A549 (cell line): ENCODE measurements at regions not wholly inside any gene's neighbourhood (a gene's known extent, or its start where the extent isn't known, plus 50 kb on each side); places are given as distances from the start of the nearest gene placed in this dataset.

Experiments used
- ATAC-seq, 2 experiments: fragments of 200-7000 bp in 1 of 2; fragments of >200 bp in 1 of 2; cut with Nextera tagmentation in 1 of 2; cut with Tn5 transposase in 1 of 2; 3 replicates each; pipeline versions ENCODE4 v1.8.0 to v1.9.1; 2018 to 2020; ENCODE audit warnings: mild to moderate bottlenecking in 1 of 2, moderate library complexity in 1 of 2
- CTCF ChIA-PET: fragments of 300-600 bp; sonication (Branson Sonifier 250); formaldehyde crosslinking; extraction: SDS; loops from one replicate; lab custom pipeline; 2021; ENCODE audit warnings: antibody characterized with exemption, inconsistent platforms; lab: Yijun Ruan, JAX
- POLR2A ChIA-PET: fragments of 350-600 bp; formaldehyde crosslinking; extraction: SDS; loops from one replicate; lab custom pipeline; 2021; ENCODE audit warnings: antibody characterized with exemption, inconsistent platforms; lab: Yijun Ruan, JAX
- DNase-seq, 2 experiments: peaks; one replicate each; pipeline versions ENCODE4 v3.0.0 to v3.0.0-alpha.2; 2011 to 2016; ENCODE audit warnings: low read depth in 1 of 2, low spot score in 1 of 2
- FAIRE-seq: peaks from 2 replicates; lab custom pipeline; 2011; peaks lifted over from hg19 to GRCh38; lab: Jason Lieb, UNC
- H3K27ac ChIP-seq, 2 experiments: fragments of >200 bp; sonication (Bioruptor Twin); formaldehyde crosslinking; 3 replicates each; pipeline ENCODE4 v1.5.1; 2016 to 2017
- H3K4me1 ChIP-seq: fragments of >200 bp; sonication (Bioruptor Twin); formaldehyde crosslinking; 3 replicates; pipeline ENCODE4 v1.6.1; 2016
- H3K4me2 ChIP-seq: fragments of >200 bp; sonication (Bioruptor Twin); formaldehyde crosslinking; 3 replicates; pipeline ENCODE4 v1.6.1; 2016
- H3K4me3 ChIP-seq: fragments of >200 bp; sonication (Bioruptor Twin); formaldehyde crosslinking; 3 replicates; pipeline ENCODE4 v1.5.1; 2016
- H3K9me3 ChIP-seq: fragments of >200 bp; sonication (Bioruptor Twin); formaldehyde crosslinking; 3 replicates; pipeline ENCODE4 v1.6.1; 2016
- CBX2 ChIP-seq: fragments of 200-600 bp; sonication (generic); IDR thresholded peaks from 2 replicates; pipeline ENCODE4 v1.6.1; 2016; ENCODE audit warnings: low read depth, mild to moderate bottlenecking, borderline replicate concordance
- CBX8 ChIP-seq: fragments of 200-600 bp; sonication (generic); IDR thresholded peaks from 2 replicates; pipeline ENCODE4 v1.6.1; 2016
- CEBPB ChIP-seq, 2 experiments: fragments of >200 bp in 1 of 2; sonication (Bioruptor Twin) in 1 of 2; formaldehyde crosslinking in 1 of 2; IDR thresholded peaks; 2 replicates each; pipeline ENCODE4 v1.6.1; 2012 to 2016
- CHD2 ChIP-seq: fragments of 150-350 bp; IDR thresholded peaks from 2 replicates; pipeline ENCODE4 v1.6.1; 2014; ENCODE audit warnings: low read length; ENCODE audit not compliant: partially characterized antibody
- E2F6 ChIP-seq: IDR thresholded peaks from 2 replicates; pipeline ENCODE4 v1.6.1; 2012; ENCODE audit warnings: low read depth, borderline replicate concordance
- EP300 ChIP-seq, 2 experiments: fragments of >200 bp; sonication (Bioruptor Twin); formaldehyde crosslinking; IDR thresholded peaks; 2 replicates in 1 of 2; 3 replicates in 1 of 2; pipeline ENCODE4 v1.6.1; 2016 to 2017
- ESRRA ChIP-seq: fragments of 150-350 bp; IDR thresholded peaks from 2 replicates; pipeline ENCODE4 v1.6.1; 2014; ENCODE audit warnings: mild to moderate bottlenecking, low read length, borderline replicate concordance
- FOSL2 ChIP-seq, 2 experiments: fragments of 450-650 bp in 1 of 2; fragments of >200 bp in 1 of 2; sonication (Bioruptor Twin) in 1 of 2; formaldehyde crosslinking; IDR thresholded peaks; 2 replicates each; pipeline versions ENCODE4 v1.5.0 to v1.6.1; 2016 to 2020; ENCODE audit warnings: mild to moderate bottlenecking in 1 of 2, moderate library complexity in 1 of 2
- FOXS1 ChIP-seq: fragments of 250-450 bp; sonication (Bioruptor Pico); IDR thresholded peaks from 2 replicates; pipeline ENCODE4 v1.5.0; 2020; ENCODE audit warnings: mild to moderate bottlenecking, moderate library complexity
- GATA3 ChIP-seq: IDR thresholded peaks from 2 replicates; pipeline ENCODE4 v1.6.1; 2012; ENCODE audit warnings: borderline replicate concordance
- HDAC2 ChIP-seq: fragments of 200-600 bp; sonication (generic); IDR thresholded peaks from 2 replicates; pipeline ENCODE4 v1.6.1; 2016
- HES2 ChIP-seq: fragments of >200 bp; sonication (Bioruptor Twin); formaldehyde crosslinking; IDR thresholded peaks from 2 replicates; pipeline ENCODE4 v1.6.1; 2016
- HOXB5 ChIP-seq: fragments of 250-450 bp; sonication (Bioruptor Pico); IDR thresholded peaks from 2 replicates; pipeline ENCODE4 v1.5.0; 2020; ENCODE audit warnings: mild to moderate bottlenecking, moderate library complexity
- JUN ChIP-seq, 2 experiments: fragments of >200 bp; sonication (Bioruptor Twin); formaldehyde crosslinking; IDR thresholded peaks; 2 replicates in 1 of 2; 3 replicates in 1 of 2; pipeline ENCODE4 v1.6.1; 2016 to 2017
- KDM5A ChIP-seq: fragments of 200-600 bp; sonication (generic); IDR thresholded peaks from 2 replicates; pipeline ENCODE4 v1.6.1; 2016; ENCODE audit warnings: antibody characterized with exemption, mild to moderate bottlenecking
- MAX ChIP-seq: IDR thresholded peaks from 2 replicates; pipeline ENCODE4 v1.6.1; 2012
- MAZ ChIP-seq: fragments of 150-350 bp; IDR thresholded peaks from 2 replicates; pipeline ENCODE4 v1.6.1; 2014; ENCODE audit warnings: antibody characterized with exemption, low read depth, low read length, borderline replicate concordance
- MYC ChIP-seq: IDR thresholded peaks from 2 replicates; pipeline ENCODE4 v1.6.1; 2012; ENCODE audit warnings: mild to moderate bottlenecking, inconsistent platforms, low read length, improper control_type of control experiment, borderline replicate concordance
- NFE2L2 ChIP-seq: fragments of 150-350 bp; conservative IDR thresholded peaks from 2 replicates; pipeline ENCODE4 v1.6.1; 2014; ENCODE audit warnings: low read length
- NR3C1 ChIP-seq: fragments of >200 bp; sonication (Bioruptor Twin); formaldehyde crosslinking; IDR thresholded peaks from 3 replicates; pipeline ENCODE4 v1.6.1; 2017
- PBX3 ChIP-seq: IDR thresholded peaks from 2 replicates; pipeline ENCODE4 v1.6.1; 2012
- POLR2A ChIP-seq: IDR thresholded peaks from 2 replicates; pipeline ENCODE4 v1.6.1; 2012; ENCODE audit warnings: mild to moderate bottlenecking, low read length
- RAD21 ChIP-seq, 2 experiments: fragments of >200 bp in 1 of 2; sonication (Bioruptor Twin) in 1 of 2; formaldehyde crosslinking in 1 of 2; IDR thresholded peaks in 1 of 2; conservative IDR thresholded peaks in 1 of 2; 2 replicates in 1 of 2; 3 replicates in 1 of 2; pipeline ENCODE4 v1.6.1; 2012 to 2018; ENCODE audit warnings: inconsistent platforms in 1 of 2
- RCOR1 ChIP-seq: fragments of 150-350 bp; IDR thresholded peaks from 2 replicates; pipeline ENCODE4 v1.6.1; 2014; ENCODE audit warnings: antibody characterized with exemption, low read length, low read depth
- REST ChIP-seq: fragments of 200-600 bp; sonication (generic); IDR thresholded peaks from 2 replicates; pipeline ENCODE4 v1.6.1; 2016; ENCODE audit warnings: antibody characterized with exemption, mild to moderate bottlenecking, moderate library complexity
- SMC3 ChIP-seq: fragments of >200 bp; sonication (Bioruptor Twin); formaldehyde crosslinking; IDR thresholded peaks from 3 replicates; pipeline ENCODE4 v1.6.1; 2018; ENCODE audit warnings: inconsistent platforms
- TFCP2L1 ChIP-seq: fragments of 250-450 bp; sonication (Bioruptor Pico); IDR thresholded peaks from 2 replicates; pipeline ENCODE4 v1.5.0; 2021; ENCODE audit warnings: mild to moderate bottlenecking
- USF2 ChIP-seq: fragments of 450-650 bp; IDR thresholded peaks from 2 replicates; pipeline ENCODE4 v1.6.1; 2014; ENCODE audit warnings: antibody characterized with exemption
- ZFP36 ChIP-seq: fragments of 450-650 bp; IDR thresholded peaks from 2 replicates; pipeline ENCODE4 v1.6.1; 2014; ENCODE audit warnings: borderline replicate concordance; ENCODE audit not compliant: partially characterized antibody
- ZSCAN20 ChIP-seq: fragments of 250-450 bp; sonication (Bioruptor Pico); IDR thresholded peaks from 2 replicates; pipeline ENCODE4 v1.8.0; 2022; ENCODE audit warnings: mild to moderate bottlenecking, moderate library complexity
- WGBS: methylation state at CpG from one replicate; pipeline ENCODE4 v1.1.6; 2017; ENCODE audit errors: missing lambda C conversion rate; 5-methylcytosine and 5-hydroxymethylcytosine counted together

- Histone ChIP-seq H3K27ac (no peak overlapping the region), H3K4me1 (no peaks in the 10 kb centered on the region), H3K4me2 (no peak overlapping the region), H3K4me3 (no peak overlapping the region), H3K9me3 (no peaks in the 10 kb centered on the region)
- POLR2A ChIA-PET, result no interaction called here
- TF ChIP-seq RCOR1 (no peak), CHD2 (no peak), CEBPB (IDR thresholded peaks at IDR 0.05) (no peak), REST (no peak), MAZ (no peak), FOSL2 (IDR thresholded peaks at IDR 0.05) (no peak), FOSL2 (CRISPR knock-in tag; IDR thresholded peaks at IDR 0.05) (no peak), GATA3 (no peak), MYC (no peak), TFCP2L1 (no peak), POLR2A (no peak), JUN (IDR thresholded peaks at IDR 0.05) (no peak), FOXS1 (no peak), SMC3 (no peak), USF2 (no peak), KDM5A (no peak), CBX2 (no peak), PBX3 (no peak), NFE2L2 (no peak)
- ATAC-seq (no peak), FAIRE-seq (no peak), DNase-seq (no peak)
- CTCF ChIA-PET, result no interaction called here
- WGBS, result 1% methylated on average over 4 of the region's 4 CpGs
These were observed 310.3 kb upstream of the EDNRB start for GRCh38 chr13:78228940-78229339.

GRCh38 chr13:78228211-78228610 is 309.6 kb upstream of the EDNRB start:
- FAIRE-seq (no peak), DNase-seq (no peak), ATAC-seq (no peak)
- WGBS, result 0% methylated on average over 1 of the region's 1 CpG
- ChIA-PET CTCF (no interaction called here), POLR2A (no interaction called here)
- H3K27ac ChIP-seq, result no peak overlapping the region
- H3K9me3 ChIP-seq, result no peaks in the 10 kb centered on the region
- H3K4me3 ChIP-seq, result no peak overlapping the region
- H3K4me1 ChIP-seq, result no peaks in the 10 kb centered on the region
- no peak overlapping the region for H3K4me2 ChIP-seq
- TF ChIP-seq ZFP36, result no peak
- TF ChIP-seq E2F6, result no peak
- no peak for TF ChIP-seq HOXB5
- TF ChIP-seq POLR2A, result no peak
- TF ChIP-seq MAX, result no peak
- TF ChIP-seq CBX8, result no peak
- TF ChIP-seq HES2, result no peak
- TF ChIP-seq HDAC2, result no peak
- no peak for TF ChIP-seq REST
- TF ChIP-seq ZSCAN20, result no peak
- TF ChIP-seq NR3C1, result no peak
- no peak for TF ChIP-seq ESRRA
- no peak for TF ChIP-seq USF2
- TF ChIP-seq RAD21 (conservative IDR thresholded peaks at IDR 0.05 in 1 of 2, IDR thresholded peaks at IDR 0.05 in 1 of 2), result no peak
- TF ChIP-seq EP300 (IDR thresholded peaks at IDR 0.05), result no peak
